COR-L47 (cell line): ENCODE measurements at regions not wholly inside any gene's neighbourhood (a gene's known extent, or its start where the extent isn't known, plus 50 kb on each side); places are given as distances from the start of the nearest gene placed in this dataset.
"Not testable (repeated sequence)": the region's sequence is repeated elsewhere in the genome, so short reads cannot be mapped to it uniquely, and the experiment has no call there.

Experiments used
- DNase-seq: peaks from one replicate; lab custom pipeline; 2025; lab: John Stamatoyannopoulos, UW

DNA sequence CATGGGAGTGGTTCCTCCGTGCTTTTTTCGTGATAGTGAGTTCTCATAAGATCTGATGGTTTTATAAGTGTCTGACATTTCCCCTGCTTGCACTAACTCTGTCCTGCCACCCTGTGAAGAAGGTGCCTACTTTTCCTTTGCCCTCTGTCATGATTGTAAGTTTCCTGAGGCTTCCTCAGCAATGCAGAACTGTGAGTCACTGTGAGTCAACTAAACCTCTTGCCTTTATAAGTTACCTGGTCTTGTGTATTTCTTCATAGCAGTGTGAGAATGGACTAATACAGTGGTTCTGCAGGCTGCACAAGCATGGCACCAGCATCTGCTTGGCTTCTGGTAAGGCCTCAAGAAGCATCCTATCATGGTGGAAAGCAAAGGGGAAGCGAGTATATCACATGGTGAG lies 1144.6 kb downstream of the SORCS3 start:
- DNase-seq, result no peak

- DNase-seq, result no peak
Observed at GRCh38 chr10:105783936-105784483, 1142.9 kb downstream of the SORCS3 start.

- DNase-seq, result no peak
Observed at GRCh38 chr10:105774881-105775280, 1133.8 kb downstream of the SORCS3 start.

DNA sequence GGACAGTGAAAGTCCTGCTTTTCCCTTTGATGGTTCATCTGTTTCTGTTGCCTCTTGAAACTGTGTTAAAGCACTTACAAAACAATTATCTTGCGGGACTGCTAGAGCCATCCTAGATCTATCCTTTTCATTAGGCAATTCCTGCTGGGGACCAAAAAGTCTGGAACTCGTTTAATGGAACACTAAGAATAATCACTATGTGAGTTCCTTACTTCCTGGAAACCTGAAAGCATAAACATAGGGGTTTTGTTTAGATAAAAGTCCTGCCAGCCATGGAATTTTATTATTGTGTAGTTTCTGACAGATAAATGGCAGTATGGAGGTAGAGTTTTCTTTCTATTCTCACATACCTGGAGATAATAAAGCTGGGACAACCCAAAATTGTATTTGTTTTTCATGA lies 1133.3 kb downstream of the SORCS3 start:
- DNase-seq, result no peak

DNA sequence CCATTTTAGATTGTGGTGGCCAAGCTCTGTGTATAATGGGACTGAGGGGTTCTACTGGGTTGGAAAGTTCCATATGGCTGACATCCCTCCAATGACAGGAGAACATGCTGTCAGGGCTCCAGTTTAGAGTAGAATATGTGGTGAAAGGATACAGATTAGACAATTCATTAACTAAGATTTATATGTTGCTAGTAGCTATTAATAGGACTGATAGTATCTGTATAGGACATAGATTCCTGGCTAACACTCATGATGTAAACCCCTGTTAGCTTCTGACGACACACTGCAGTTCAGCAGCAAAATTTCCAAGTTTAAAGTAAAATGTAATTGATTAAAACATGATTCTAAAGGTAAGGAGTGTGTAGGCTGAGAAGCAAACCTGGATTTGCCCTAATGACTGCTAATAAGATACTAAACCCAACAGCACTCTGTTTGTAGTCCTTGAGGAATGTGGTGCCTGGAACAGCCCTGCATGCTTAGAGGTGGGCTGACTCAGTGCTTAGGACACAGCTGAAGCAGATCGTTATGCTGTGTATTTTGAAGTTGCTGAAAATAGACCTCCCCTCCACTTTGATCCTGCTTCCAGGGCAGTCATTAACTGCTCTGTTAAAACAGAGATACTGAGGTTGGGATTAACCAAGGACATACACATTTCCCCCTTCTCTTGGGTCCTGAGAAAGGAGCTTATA lies 1129.6 kb downstream of the SORCS3 start:
- DNase-seq, result no peak

DNA sequence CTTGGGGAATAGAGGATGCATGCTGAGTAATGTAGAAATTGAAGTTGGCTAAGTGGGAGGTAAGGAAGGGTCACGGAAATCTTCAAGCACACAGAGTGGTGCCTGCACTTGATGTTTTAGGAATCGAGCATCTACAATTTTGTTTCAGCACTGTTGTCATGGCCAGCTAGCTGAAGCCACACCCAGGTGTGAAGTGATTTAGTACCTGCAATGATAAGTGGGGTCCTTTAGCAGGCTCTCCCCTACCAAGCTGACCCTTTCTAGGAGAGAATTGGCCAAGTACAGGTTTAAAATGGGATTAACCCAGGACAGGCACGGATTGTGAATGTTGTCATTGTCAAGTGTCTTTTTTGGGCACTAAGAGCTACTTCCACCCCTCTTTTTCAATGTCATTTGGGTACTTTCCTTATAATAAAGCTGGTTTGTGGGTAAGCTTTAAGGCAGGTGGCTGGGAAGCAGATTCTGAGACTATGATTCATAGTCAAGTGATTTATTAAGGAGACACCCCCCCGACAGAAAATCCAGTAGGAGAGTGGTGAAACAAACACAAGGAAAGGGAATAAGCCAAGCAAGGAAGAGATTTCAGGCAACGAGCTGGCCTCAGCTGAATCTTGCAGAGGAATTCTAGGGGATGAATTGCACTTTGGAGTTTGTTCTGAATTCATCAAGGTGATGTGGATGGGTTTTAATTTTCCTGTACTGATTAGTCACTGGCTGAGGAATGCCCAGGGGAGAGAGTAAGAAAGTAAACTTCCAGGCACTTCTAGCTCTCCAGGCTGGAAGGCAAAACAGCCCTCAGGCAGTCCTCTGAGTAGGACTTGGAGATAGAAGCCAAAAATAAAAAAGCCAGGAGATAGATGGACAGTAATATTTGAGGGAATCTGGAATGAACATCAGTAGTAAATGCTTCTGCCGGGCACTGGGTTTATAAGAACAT lies 1128.4 kb downstream of the SORCS3 start:
- no peak for DNase-seq

DNA sequence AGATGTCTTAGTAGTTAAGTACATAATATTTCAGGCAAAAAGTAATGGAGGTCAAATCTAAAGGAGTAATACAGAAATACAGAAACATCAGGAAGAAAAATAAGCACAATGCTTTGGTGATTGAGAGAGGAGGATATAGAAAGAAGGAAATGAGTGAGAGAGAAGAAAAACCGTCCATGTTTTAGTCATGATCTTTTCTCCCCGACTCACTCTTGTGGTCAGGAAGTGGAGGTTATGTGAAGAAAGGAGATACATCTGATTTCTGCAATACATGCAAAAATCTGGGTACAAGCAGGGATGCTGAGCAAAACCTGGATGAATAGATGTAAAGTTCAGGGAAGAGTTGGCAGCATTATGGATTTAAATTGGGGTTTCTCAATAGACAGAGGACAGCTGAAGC lies 1122.5 kb downstream of the SORCS3 start:
- DNase-seq, result no peak

GRCh38 chr10:105761576-105762260 lies 1120.6 kb downstream of the SORCS3 start:
- DNase-seq, result no peak

DNA sequence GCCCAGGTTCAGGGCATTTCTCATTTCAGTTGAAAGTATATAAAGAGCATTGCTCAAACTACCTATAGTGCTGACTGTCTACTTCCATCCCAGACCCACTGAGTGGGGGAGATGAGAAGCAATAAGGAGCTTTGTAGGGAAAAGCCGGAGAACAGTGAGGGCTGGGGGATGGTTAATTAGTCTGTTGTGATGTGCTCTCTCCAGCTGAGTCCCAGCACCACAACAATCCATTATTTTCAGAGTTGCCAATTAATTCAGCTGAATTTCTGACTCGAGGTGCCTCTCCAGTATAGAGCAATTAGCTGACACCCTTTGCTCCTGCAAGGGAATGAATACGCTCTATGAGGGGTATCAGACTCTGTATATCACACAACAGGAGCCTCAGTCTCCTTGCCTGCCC lies 1118.6 kb downstream of the SORCS3 start:
- no peak for DNase-seq

- no peak for DNase-seq
Observed at GRCh38 chr10:105758209-105758998, 1117.3 kb downstream of the SORCS3 start.

GRCh38 chr10:105757302-105757701 lies 1116.2 kb downstream of the SORCS3 start:
- no peak for DNase-seq

- no peak for DNase-seq
Observed at GRCh38 chr10:105756386-105756785, 1115.3 kb downstream of the SORCS3 start.

DNA sequence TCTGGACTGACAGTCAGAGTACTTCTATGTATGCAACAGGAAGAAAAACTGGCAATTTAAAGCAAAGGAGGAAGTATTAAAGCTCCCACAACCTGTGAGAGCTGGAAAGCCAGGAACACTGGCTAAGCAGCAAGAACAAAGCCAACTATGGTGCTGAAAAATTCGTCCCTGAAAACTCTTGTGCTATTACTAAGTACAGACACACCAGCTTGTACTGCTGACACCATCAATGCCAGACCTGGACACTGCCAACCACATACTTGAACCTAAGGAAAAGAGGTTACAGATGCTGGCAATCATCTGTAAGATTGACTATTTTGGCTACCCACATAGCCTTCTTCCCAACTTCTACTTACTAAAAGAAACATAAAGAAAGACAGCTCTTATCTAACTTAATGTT lies 1110.6 kb downstream of the SORCS3 start:
- no peak for DNase-seq

GRCh38 chr10:105745596-105746148 lies 1104.6 kb downstream of the SORCS3 start:
- DNase-seq, result no peak

DNA sequence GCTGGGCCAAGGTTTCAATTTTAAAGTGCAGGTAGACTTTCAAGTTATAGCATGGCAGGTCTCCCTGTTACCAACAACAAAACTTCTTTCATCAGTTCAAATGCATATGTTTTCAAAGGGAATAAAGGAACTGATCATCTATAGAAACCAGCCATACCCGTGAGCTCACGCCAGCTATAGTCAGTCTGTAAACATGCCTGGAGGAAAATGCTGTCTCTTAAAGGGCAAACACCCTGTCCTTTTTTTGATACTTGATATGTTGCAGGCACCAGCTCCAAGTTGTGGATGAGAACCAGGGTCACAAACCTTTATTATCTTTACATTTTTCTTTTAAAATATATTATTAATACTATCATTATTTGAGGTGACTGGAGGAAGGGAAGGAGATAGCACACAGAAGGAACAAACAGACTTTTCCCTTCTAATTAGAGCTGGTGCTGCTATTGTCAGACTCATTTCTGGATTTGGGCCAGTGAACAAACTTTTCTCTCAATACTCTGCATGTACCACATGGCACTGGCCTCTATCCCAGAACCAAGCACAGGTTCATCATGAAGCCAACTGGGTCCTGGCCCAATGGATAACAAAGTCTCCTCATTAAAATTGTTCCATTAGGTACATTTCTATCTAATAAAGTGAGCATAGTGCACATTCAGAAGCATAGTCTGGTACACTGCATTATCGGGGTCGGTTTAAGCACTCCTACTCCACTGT lies 1102.4 kb downstream of the SORCS3 start:
- DNase-seq, result no peak

DNA sequence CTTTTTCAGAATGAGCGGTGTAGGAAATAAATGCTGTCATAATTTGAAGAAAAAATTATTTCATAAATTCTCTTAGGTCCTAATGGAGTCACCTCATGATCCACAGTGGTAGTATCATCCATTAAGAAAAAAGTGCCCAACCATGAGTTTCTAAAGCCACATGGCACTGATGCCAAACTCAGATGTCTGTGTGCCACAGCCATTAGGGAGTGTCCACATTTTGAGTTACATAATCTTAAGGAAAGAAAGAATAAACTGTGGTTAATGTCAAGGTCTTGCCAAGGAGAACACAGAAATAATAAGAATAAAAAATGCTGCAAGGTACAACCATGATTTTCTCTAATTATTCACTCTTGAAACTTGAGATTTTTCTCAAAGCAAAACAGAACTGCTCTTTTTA lies 1101.8 kb downstream of the SORCS3 start:
- no peak for DNase-seq

DNA sequence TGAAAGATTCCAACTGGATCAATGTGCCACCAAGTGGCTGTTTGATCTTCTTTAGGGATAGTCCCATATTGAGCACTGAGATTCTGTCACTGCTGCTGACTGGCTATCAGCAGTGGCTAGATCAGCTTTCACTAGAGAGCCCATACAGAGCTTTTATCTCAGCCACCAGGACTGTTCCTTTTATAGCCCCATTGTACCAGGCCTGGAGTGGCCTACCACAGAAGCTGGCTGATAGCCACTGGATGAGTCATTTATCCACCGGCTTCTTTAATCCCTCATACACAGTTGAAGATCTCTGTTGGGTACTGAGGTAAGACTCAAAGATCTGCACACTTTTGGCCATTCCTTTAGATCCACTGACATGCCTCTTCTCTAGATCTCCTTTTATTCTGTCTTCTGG lies 1101.1 kb downstream of the SORCS3 start:
- no peak for DNase-seq

GRCh38 chr10:105734479-105734878 lies 1093.4 kb downstream of the SORCS3 start:
- no peak for DNase-seq

DNA sequence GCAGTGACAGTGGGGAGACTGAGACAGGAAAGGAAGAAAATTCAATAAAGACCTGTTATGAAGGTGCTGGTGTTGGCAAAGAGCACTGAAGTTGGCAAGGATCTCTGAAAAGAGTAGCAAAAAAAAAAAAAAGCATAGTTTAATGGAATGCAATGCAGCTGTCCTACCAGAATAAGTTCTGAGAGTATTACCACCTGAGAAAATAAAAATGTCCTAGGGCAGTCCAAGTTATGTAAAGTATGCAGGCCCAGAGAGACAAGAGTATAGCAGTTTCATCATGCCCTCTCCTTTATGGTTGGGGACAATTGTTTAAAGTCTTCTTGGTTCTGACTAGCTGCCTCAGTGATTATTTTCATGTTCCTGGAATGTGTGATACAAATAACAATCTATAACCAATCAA lies 1092.8 kb downstream of the SORCS3 start:
- no peak for DNase-seq

DNA sequence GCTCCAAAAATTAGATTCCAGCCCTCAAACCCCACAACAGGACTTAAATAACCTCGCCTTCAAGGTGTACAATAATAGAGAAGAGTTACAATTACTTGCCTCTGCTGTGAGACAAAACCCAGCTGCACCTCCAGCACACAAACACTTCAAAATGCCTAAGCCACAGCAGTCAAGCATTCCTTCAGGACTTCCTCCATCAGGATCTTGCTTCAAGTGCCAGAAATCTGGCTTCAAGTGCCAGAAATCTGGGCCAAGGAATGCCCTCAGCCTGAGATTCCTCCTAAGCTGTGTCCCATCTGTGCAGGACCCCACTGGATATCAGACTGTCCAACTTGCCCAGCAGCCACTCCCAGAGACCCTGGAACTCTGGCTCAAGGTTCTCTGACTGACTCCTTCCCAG lies 1088.3 kb downstream of the SORCS3 start:
- DNase-seq, result no peak

GRCh38 chr10:105727586-105727985 lies 1086.5 kb downstream of the SORCS3 start:
- DNase-seq, result not testable (repeated sequence)
